GM19025 (cell line): ENCODE measurements at regions not wholly inside any gene's neighbourhood (a gene's known extent, or its start where the extent isn't known, plus 50 kb on each side); places are given as distances from the start of the nearest gene placed in this dataset.
"Not testable (repeated sequence)": the region's sequence is repeated elsewhere in the genome, so short reads cannot be mapped to it uniquely, and the experiment has no call there.

Source experiments
- ATAC-seq: cut with Tn5 transposase; IDR thresholded peaks from one replicate; pipeline ENCODE4 v1.9.1; 2021; ENCODE audit warnings: mild to moderate bottlenecking, low read depth, moderate library complexity; ENCODE audit not compliant: unreplicated experiment

GRCh38 chrX:74090049-74090448, 213.9 kb upstream of the ZCCHC13 start:
- no peak for ATAC-seq

- no peak for ATAC-seq
These were observed 218.2 kb upstream of the ZCCHC13 start for GRCh38 chrX:74085642-74086236.

GRCh38 chrX:74080165-74080564, 223.8 kb upstream of the ZCCHC13 start:
- no peak for ATAC-seq

GRCh38 chrX:74065831-74066390, 213.4 kb upstream of the XIST start:
- no peak for ATAC-seq

- ATAC-seq, result no peak
These were observed 211.1 kb upstream of the XIST start for GRCh38 chrX:74063426-74064155.

- ATAC-seq, result no peak
These were observed 209.4 kb upstream of the XIST start for GRCh38 chrX:74061879-74062278.

- ATAC-seq, result no peak
These were observed 196.6 kb upstream of the XIST start for GRCh38 chrX:74049126-74049525.

GRCh38 chrX:74034066-74034465, 181.6 kb upstream of the XIST start:
- ATAC-seq, result not testable (repeated sequence)

GRCh38 chrX:74031527-74031926, 179.0 kb upstream of the XIST start:
- not testable (repeated sequence) for ATAC-seq

GRCh38 chrX:74030766-74031165, 178.3 kb upstream of the XIST start:
- ATAC-seq, result not testable (repeated sequence)

GRCh38 chrX:74025145-74025544, 172.6 kb upstream of the XIST start:
- not testable (repeated sequence) for ATAC-seq

GRCh38 chrX:74023203-74023602, 170.7 kb upstream of the XIST start:
- no peak for ATAC-seq

- no peak for ATAC-seq
These were observed 165.7 kb upstream of the XIST start for GRCh38 chrX:74018253-74018652.

GRCh38 chrX:74015379-74016019, 163.0 kb upstream of the XIST start:
- peak; percentile 63 for ATAC-seq

GRCh38 chrX:74009041-74009440, 156.5 kb upstream of the XIST start:
- ATAC-seq, result no peak

- no peak for ATAC-seq
These were observed 139.5 kb upstream of the XIST start for GRCh38 chrX:73992019-73992418.

GRCh38 chrX:73987166-73987565, 134.7 kb upstream of the XIST start:
- no peak for ATAC-seq

- ATAC-seq, result no peak
These were observed 127.1 kb upstream of the XIST start for GRCh38 chrX:73979551-73980131.

- no peak for ATAC-seq
These were observed 125.1 kb upstream of the XIST start for GRCh38 chrX:73977542-73978169.

GRCh38 chrX:73967461-73967860, 114.9 kb upstream of the XIST start:
- ATAC-seq, result not testable (repeated sequence)

GRCh38 chrX:73965833-73966232, 113.3 kb upstream of the XIST start:
- ATAC-seq, result no peak
